ENCODE measurements at regions not wholly inside any gene's neighbourhood (a gene's known extent, or its start where the extent isn't known, plus 50 kb on each side); places are given as distances from the start of the nearest gene placed in this dataset.
"Not testable (repeated sequence)": the region's sequence is repeated elsewhere in the genome, so short reads cannot be mapped to it uniquely, and the experiment has no call there.

DNA sequence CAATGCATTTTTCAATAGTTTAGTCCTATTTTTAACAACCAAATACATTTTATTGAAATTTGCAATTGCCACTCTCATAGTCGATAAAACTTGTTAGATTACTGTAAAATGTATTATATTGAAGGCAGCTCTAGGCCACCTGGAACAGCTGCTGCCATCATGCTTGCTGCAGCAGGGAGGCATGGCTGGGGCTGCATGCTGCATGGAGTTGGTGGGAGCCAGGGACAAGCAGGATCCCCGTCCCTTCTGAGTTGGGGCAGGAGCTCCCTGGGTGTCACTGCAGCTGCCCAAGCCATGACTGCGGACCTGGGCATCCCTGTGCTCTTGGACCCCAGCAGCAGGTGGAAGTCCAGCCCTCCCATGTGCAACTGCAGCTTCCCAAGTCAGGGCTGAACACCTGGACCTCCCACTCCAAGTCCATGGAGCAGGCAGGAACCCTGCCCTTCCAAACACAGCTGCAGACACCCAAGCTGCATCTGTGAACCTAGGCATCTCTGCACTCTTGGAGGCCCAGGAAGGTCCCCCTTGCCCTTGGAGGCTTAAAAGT, 742.0 kb downstream of the ZBBX start:
- no peak for DNase-seq

- no peak for DNase-seq
These were observed 745.9 kb downstream of the ZBBX start for GRCh38 chr3:166634091-166634746.

GRCh38 chr3:166630190-166630589, 749.9 kb downstream of the ZBBX start:
- no peak for DNase-seq

GRCh38 chr3:166613365-166613764, 766.7 kb downstream of the ZBBX start:
- no peak for DNase-seq

- not testable (repeated sequence) for DNase-seq
These were observed 767.3 kb downstream of the ZBBX start for GRCh38 chr3:166612761-166613160.

DNA sequence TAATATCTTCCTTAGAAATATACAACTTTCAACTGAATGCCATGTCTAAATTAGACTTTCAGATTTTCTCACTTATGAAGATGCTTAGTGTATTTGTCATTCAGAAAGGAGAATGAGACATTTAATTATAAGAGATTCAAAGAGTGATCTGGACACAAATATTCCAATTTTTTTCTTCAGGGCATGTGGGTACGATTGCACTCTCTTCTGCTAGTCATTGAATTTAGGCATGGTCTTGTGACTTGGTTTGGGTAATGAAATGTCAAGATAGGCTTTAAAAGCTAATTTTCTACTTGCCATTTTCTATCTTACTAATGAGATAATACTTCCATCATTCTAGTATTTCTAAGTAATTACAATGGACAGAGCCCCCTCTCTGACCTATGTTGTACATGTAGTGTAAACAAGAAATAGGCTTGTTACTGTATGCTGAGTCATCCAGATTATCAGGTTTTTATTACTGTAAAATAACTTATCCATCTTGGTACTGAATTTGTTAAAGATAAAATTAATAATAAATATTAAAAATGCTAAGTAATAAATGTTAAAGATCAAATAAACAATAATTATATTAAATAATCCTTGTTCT, 770.8 kb upstream of the BCHE start:
- no peak for DNase-seq

- no peak for DNase-seq
These were observed 769.8 kb upstream of the BCHE start for GRCh38 chr3:166606988-166607387.

- DNase-seq = no peak
These were observed 756.6 kb upstream of the BCHE start for GRCh38 chr3:166593776-166594175.

GRCh38 chr3:166582236-166582635, 745.0 kb upstream of the BCHE start:
- no peak for DNase-seq

DNA sequence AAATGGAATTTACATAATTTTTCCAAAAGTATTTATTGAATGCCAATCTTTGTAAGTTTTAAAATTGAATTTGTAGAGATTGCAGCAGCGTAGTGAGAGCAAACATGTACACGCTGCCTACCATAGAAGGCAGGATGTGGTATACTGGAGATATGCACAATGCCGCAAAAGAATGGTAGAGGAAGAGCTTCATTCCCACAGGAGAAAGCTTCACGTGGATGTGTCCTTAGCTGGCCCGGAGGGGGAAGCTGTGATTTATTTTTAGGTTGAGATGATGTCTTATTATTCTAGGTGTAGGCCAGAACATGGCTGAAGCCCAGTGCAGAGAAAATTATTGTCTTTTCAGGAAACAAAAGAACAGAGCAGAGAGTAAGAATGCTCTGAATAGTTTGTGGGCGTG, 743.3 kb upstream of the BCHE start:
- no peak for DNase-seq

GRCh38 chr3:166575161-166575560, 737.9 kb upstream of the BCHE start:
- DNase-seq = no peak

DNA sequence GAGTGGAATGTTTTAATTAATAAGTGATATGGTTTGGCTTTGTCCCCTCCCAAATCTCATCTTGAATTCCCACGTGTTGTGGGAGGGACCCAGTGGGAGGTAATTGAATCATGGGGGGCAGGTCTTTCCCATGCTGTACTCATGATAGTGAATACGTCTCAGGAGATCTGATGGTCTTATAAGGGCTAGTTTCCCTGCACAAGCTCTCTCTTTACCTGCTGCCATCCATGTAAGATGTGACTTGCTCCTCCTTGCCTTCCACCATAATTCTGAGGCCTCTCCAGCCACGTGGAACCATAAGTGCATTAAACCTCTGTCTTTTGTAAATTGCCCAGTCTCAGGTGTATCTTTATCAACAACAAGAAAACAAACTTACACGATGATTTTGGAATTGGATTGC, 734.5 kb upstream of the BCHE start:
- DNase-seq = not testable (repeated sequence)

DNA sequence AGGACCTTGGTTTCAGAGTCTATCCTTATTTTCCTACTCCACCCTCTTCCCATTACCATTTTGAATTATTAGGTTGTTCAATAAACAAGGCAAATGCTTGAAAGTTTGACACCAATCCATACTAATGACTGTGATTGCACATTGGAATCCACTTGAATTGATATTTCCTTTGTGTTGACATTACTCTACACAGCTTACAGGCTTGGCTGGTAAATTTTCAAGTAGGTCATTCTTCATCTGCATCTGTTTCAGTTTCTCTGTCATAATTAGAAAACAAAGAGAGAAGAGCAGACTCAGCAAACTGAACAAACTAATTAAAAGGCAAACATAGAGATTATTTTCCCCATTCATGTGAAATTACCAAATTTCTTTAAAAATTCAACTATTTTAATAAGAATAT, 732.9 kb upstream of the BCHE start:
- no peak for DNase-seq

DNA sequence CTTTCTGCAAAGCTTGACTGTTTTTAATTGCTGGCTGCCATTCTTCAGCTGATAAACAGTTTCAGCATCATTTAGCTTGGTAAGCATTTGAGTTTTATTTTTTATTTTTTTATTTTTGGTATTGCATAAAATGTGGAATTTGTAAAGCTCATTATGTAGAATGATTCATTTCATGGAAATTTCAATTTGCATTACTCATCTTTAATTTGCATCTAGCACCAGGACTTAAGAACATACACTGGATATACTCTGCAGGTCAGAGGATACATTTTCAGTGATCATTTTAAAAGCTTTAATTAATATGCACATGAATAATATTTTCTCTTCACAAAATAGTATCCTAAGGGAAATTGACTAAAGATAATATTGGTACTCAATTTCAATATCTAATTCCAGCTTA, 732.4 kb upstream of the BCHE start:
- no peak for DNase-seq

DNA sequence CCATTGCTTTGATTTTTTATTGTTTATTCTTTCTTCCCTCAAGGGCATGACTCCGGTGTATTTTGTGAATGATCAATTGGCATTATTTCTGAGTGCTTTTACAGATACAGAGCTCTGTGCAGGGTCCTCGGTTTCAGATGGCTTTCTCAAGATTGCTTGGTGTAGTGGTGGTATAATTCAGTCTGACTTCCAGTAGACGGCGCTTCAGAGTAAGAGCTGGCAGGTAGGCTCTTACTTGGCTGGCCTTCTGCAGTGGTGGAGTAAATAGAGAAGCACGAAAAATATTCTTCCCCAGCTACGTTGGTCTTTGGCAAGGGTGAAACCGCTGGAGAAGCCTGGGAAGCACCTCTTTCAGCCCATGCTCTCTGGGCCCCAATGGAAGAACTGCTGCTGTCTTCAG, 723.0 kb upstream of the BCHE start:
- no peak for DNase-seq

- DNase-seq = no peak
These were observed 719.7 kb upstream of the BCHE start for GRCh38 chr3:166556955-166557354.

DNA sequence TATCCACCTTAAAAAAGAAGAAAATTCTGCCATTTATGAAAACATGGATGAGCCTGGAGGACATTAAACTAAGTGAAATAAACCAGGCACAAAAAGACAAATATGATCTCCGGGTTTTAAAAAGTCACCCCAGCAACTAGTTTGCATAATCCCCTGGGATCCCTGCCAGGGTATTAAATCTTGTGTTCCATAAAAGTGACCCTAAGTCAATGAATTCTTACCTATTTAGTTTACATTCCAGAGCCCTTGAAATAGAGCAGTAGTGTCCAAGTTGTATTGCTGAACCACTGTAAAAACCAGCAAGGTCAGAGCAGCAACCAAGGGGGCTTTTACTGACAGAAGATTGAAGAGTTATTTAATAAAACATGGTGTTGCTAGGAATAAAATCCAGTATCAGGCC, 716.8 kb upstream of the BCHE start:
- no peak for DNase-seq

GRCh38 chr3:166533740-166534139, 696.5 kb upstream of the BCHE start:
- no peak for DNase-seq

DNA sequence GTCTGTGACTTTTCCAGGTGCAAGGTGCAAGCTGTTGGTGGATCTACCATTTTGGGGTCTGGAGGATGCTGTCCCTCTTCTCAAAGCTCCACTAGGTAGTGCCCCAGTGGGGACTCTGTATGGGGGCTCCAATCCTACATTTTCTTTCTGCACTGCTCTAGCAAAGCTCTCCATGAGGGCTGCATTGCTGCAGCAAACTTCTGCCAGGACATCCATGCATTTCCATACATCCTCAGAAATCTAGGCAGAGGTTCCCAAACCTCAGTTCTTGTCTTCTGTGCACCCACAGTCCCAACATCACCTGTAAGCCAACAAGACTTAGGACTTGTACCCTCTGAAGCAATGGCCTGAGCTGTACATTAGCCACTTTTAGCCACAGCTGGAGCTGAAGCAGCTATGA, 694.5 kb upstream of the BCHE start:
- no peak for DNase-seq

GRCh38 chr3:166527325-166527724, 690.1 kb upstream of the BCHE start:
- no peak for DNase-seq

DNA sequence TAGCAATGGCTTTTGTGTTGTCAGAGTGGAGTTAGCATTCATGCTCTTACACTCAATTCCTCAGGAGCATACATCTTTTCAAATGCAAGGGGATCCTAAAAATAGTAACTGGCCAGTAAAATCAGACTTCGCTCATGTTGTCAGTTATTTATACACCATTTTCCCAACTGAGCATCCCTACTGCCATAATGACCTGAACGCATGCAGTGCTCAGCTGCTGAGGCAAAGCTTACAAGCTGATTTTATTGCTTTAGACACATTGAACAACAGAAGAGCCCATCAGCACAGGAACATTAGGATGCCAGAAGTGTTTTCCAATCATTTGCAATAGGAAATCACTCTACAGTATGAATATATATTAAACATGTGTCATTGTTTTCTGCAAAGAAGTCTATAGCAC, 689.7 kb upstream of the BCHE start:
- no peak for DNase-seq

- DNase-seq = no peak
These were observed 684.8 kb upstream of the BCHE start for GRCh38 chr3:166522017-166522416.

GRCh38 chr3:166519443-166519842, 682.2 kb upstream of the BCHE start:
- DNase-seq = no peak

- DNase-seq = no peak
These were observed 680.8 kb upstream of the BCHE start for GRCh38 chr3:166518040-166518439.

- DNase-seq = no peak
These were observed 673.2 kb upstream of the BCHE start for GRCh38 chr3:166510382-166510781.
